ENCODE measurements at regions not wholly inside any gene's neighbourhood (a gene's known extent, or its start where the extent isn't known, plus 50 kb on each side); places are given as distances from the start of the nearest gene placed in this dataset.

DNA sequence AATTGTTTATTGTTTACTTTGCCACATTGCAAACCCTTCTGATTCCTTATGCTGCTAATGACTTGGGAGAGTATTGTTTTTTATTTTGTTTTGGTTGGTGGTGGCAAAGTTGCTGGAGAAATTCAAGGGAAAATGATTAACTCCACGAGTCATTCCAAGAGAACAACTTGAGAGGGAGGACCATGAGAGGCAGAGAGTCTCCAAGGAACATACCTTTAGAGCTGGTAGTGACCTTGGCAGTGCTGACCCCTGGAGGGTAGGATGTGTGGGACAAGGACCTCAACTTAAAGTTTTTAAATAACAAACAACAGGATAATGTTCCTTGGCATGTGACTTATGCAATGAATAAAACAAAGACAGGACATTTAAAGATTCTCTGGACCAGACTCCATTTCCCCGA lies 139.7 kb downstream of the LRRC70 start:
- no peak for DNase-seq

- peak in 1 of 3 donors; percentile 23 for DNase-seq
These were observed 138.8 kb downstream of the LRRC70 start for GRCh38 chr5:62717301-62717933.

DNA sequence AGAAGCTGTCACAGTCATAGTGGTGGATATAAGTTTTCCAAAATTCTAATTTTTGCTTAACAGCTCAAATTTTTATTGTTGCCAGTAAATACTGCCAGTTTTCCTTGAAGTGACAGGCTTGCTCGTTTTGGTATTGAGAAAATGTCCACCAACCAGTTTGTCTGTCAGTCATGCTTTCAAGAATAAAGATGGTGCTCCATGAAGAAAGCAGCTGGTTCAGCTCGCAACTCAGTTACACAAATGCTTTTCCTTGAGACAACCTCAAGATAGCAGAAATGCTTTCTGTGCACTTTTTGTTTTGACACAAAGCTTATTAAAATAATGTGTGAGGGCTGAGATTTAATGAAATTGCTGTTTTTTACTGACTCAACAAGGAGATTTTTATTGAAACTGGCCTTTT lies 135.7 kb downstream of the LRRC70 start:
- DNase-seq = no peak

DNA sequence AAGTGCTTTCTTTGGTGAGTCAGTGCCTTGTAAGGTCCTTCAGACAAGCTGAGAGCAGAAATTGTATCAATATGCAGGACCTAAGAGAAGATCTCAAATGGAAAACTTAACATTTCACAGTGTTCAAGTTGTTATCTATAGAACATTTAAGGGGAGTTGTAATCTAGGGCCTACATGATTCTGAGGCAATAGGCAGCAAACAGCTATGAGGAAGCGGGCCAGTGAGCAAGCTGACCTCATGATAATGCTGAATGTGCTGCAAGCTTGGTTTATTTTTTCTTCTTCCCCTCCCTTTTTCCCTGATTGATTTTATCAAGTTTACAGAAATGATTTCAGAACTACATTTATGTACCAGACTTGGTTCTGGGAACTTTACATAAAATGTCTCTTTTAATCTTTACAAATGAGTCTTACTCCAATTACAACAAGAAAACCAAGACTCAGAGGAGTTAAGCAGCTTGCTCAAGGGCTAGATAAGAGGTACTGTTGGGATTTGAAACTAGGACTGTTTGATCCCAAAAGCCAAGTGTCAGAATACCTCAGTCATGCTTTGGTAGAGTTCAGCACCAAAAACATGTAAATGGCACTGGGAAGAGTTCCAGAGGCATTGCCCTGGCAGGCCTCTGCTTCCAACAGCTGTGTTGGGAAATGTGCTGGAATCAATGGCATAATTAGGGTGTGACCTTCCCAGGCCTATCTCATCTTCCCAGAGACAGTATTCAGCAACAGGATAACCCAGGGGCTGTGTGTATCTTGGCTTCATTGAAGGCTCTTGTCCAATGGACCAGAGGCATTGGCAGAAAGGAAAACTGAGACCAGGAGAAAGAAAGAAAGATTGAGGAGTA lies 130.1 kb downstream of the LRRC70 start:
- no peak for DNase-seq

- DNase-seq = no peak
These were observed 128.9 kb downstream of the LRRC70 start for GRCh38 chr5:62707563-62707962.

DNA sequence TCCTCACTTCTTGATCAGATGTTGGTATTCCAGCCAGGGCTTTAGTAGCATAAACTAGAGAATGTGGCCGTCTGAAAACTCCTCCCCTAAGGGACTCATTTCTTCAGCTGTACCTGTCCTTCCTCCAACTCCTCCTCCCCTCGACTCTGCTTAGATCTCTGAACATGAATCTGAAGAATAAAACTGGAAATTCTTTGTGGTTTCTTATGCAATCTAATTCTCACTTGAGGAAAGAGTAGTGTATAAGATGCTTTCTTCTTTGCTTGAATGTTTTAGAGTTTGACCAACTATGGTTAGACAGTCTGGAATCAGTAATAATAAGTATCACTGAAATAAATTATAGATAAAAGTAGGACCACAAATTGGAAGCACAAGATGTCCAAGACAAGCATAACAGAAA lies 128.5 kb downstream of the LRRC70 start:
- DNase-seq = no peak

DNA sequence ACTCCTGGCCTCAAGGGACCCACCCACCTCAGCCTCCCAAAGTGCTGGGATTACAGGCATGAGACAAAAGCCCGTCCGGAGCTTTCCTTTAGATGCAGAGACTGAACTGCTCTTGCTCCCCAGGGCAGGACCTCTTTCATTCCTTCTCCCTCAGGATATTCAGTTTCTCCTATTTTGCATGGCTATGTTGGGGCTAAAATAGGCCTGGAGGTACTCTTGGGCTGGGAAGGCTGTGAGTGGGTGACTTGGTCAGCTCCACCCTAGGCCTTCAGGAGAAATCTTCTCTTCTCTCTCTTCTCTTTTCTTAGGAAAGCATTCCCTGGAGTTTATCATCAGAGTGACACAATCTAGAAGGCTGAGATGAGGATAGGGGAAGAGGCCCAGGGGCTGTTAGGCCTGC lies 126.4 kb downstream of the LRRC70 start:
- DNase-seq = no peak

DNA sequence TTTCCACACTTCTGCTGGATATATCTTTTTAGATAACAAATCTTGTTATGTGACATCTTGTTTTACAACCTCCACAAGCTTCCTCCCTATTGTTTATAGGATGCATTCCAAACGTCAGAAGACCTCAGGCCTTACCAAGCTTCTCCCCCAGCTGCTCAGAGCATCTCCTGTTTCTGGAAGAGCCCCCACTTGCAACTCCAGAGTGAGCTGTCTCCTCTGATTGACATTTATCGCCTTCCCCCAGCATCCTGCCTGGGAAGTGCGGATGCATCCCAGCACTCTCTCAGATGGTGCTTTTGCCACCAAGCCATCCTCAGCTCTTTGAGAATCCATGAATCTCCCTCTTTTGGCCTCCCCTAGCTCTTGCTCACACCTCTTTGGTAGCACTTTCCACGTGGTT lies 123.5 kb downstream of the LRRC70 start:
- DNase-seq = no peak

- no peak for DNase-seq
These were observed 122.4 kb downstream of the LRRC70 start for GRCh38 chr5:62701036-62701435.

DNA sequence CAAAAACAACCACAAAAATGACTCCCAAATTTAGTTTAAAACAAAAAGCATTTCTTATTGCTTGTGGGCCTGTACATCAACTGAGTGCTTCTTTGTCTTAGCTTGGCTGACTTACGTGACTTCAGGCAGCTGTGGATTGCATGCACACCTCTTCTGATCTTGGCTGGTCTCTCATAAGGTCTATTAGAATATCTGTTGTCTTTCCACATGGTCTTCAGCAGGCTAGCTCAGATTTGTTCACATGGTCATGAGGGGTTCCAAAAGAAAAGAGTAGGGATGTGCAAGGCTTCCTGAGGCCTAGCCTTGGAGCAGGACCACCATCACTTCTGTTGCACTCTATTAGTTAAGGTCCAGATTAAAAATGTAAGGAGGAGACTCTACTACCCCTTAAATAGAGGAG lies 120.1 kb downstream of the LRRC70 start:
- no peak for DNase-seq

DNA sequence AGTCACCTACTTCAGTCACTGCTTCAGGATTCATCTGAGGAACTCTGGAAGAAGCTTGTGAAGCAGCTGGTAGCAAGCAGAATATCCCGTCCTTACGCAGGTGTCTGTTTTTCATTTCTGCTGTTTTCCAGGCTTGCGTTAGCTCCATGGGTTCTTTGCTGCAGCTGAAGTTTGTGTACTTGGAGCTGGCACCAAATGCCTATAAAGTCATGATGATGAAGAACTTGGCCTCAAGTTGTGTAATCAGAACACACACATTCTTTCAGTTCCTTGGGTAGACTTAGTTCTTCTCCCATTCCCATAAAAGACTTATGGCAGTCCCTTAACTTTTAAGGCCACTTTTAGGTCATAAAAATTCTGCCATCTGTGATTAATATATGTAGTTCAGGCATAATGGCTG lies 116.7 kb downstream of the LRRC70 start:
- DNase-seq = no peak

DNA sequence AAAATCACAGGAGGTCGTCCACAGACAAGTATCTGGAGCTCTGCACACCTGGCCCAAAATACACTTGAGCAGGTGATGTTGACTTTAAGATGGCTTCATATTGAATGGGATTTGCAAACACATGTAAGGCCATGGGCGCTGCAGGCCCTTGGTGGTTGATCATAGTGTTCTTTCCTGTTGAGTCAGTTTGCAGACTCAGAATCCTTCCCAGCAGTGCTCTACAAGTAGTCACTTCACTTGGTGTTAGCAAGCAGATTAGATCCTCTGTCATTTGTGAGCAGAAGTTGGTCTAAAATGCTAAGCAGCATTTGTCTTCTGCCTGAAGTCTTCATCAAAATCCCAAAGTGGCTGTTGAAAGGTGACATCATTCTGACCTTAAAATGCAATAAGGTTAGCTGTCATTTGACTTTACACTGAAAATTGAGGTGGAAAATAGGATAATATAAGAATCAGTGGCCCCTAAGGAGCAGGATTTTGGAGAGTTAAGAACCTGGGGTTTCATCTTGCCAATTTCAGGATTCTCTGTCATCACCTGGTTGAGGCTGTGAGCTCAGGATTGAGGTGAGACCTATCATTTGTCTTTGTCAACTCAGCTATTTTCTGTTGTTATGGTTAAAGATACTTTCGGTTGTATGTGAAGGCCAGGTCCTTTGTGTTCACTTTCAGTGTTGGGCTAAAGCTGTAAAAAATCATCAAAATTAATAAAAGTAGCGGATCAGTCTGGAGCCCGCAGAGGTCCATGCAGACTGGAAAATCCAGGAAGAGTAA lies 114.5 kb downstream of the LRRC70 start:
- DNase-seq = no peak

DNA sequence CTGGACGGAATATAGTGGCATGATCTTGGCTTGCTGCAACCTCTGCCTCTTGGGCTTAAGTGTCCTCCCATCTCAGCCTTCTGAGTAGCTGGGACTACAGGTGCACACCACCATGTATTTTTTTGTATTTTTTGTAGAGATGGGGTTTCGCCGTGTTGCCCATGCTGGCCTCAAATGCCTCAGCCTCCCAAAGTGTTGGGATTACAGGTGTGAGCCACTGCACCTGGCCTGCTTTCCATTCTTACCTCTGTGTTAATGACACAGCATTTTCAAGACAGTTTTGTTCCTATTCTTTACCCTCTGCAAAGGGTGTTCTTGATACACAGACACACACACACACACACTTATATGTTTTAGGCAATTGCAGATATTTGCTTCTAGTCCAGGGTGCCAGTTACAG lies 113.3 kb downstream of the LRRC70 start:
- no peak for DNase-seq

- DNase-seq = no peak
These were observed 111.8 kb downstream of the LRRC70 start for GRCh38 chr5:62690421-62690820.

- DNase-seq = peak in 1 of 3 donors; percentile 3
These were observed 111.2 kb downstream of the LRRC70 start for GRCh38 chr5:62689599-62690368.

DNA sequence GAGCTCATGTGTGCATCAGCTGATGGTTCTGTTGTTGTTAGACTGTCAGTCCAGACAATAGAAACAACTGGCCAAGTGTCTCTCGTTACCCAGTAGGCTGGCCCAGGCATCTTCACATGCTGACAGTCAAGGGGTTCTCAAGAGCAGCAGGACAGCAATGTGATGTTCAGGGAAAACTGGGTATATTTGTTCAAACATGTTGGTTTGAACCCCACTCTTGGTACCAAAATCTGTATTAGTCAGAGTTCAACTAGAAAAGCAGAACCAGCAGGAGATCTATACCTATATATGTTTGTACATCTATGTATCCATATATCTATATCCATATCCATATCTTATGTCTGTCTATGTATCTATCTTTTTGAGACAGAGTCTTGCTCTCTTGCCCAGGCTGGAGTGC lies 108.1 kb downstream of the LRRC70 start:
- DNase-seq = no peak

DNA sequence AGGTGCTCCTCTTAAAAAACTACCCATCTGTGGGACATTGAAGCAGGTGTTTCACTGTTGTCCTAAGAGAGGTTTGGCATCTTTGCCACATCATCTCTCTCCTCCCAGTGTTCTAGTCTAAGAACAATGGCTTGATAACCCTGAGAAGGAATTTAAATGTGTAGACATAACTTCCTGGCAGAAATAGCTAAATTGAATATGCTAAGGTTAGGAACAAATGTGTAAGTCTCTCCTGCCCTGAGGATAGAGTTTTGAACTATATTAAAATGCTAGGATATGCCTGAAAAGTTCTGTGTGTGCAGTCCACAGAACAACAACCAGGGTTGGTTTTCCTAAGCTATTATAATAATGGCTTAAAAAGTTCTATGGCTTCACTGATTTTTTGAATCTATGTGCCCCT lies 106.6 kb downstream of the LRRC70 start:
- DNase-seq = no peak

- no peak for DNase-seq
These were observed 105.7 kb downstream of the LRRC70 start for GRCh38 chr5:62684310-62684709.

DNA sequence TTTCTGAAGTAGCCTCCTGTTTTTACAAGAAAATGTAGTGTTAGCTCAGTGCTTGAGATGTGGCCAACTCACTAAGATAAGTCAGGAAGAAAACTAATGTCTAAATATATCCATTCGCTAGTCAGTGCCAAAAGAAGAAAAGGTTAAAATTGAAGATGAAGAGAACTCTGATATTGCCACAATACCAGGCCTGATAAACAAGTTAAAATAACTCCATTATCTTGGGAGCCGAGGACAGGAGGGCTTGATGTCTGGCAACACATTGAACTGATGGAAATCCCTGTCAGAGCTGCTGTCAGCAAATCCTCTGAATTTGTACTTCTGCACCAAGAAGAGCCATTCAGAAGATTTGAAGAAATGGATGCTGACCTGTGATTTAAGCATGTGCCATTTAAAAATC lies 103.4 kb downstream of the LRRC70 start:
- no peak for DNase-seq

- no peak for DNase-seq
These were observed 102.7 kb downstream of the LRRC70 start for GRCh38 chr5:62681117-62681850.

- no peak for DNase-seq
These were observed 101.5 kb downstream of the LRRC70 start for GRCh38 chr5:62680121-62680520.

Data from muscle of back (tissue), 3 donors.